GM18870 (cell line): ENCODE measurements at regions not wholly inside any gene's neighbourhood (a gene's known extent, or its start where the extent isn't known, plus 50 kb on each side); places are given as distances from the start of the nearest gene placed in this dataset.
"Not testable (repeated sequence)": the region's sequence is repeated elsewhere in the genome, so short reads cannot be mapped to it uniquely, and the experiment has no call there.

Source experiments
- ATAC-seq: cut with Tn5 transposase; IDR thresholded peaks from one replicate; pipeline ENCODE4 v1.9.1; 2021; ENCODE audit warnings: moderate library complexity; ENCODE audit not compliant: unreplicated experiment

- no peak for ATAC-seq
Observed at GRCh38 chrX:140087875-140088274, 122.6 kb upstream of the CXorf66 start.

GRCh38 chrX:140086691-140087090 is 121.4 kb upstream of the CXorf66 start:
- no peak for ATAC-seq

- not testable (repeated sequence) for ATAC-seq
Observed at GRCh38 chrX:140074851-140075250, 109.5 kb upstream of the CXorf66 start.

- ATAC-seq = no peak
Observed at GRCh38 chrX:140071037-140071436, 105.7 kb upstream of the CXorf66 start.

GRCh38 chrX:140065961-140066662 is 100.8 kb upstream of the CXorf66 start:
- ATAC-seq = no peak

GRCh38 chrX:140064993-140065392 is 99.7 kb upstream of the CXorf66 start:
- no peak for ATAC-seq

- peak; percentile 90 for ATAC-seq
Observed at GRCh38 chrX:140057001-140057411, 91.7 kb upstream of the CXorf66 start.

- no peak for ATAC-seq
Observed at GRCh38 chrX:140053846-140054245, 88.5 kb upstream of the CXorf66 start.

GRCh38 chrX:140050906-140051305 is 85.6 kb upstream of the CXorf66 start:
- no peak for ATAC-seq

- ATAC-seq = no peak
Observed at GRCh38 chrX:140040386-140040785, 75.1 kb upstream of the CXorf66 start.

- no peak for ATAC-seq
Observed at GRCh38 chrX:140038842-140039241, 73.5 kb upstream of the CXorf66 start.

GRCh38 chrX:140034916-140035315 is 69.6 kb upstream of the CXorf66 start:
- no peak for ATAC-seq

- no peak for ATAC-seq
Observed at GRCh38 chrX:140022482-140022881, 57.2 kb upstream of the CXorf66 start.

GRCh38 chrX:140019134-140019533 is 53.8 kb upstream of the CXorf66 start:
- not testable (repeated sequence) for ATAC-seq
